ENCODE measurements at regions not wholly inside any gene's neighbourhood (a gene's known extent, or its start where the extent isn't known, plus 50 kb on each side); places are given as distances from the start of the nearest gene placed in this dataset.

- POLR2A ChIA-PET: interaction anchor here (1.0 kb wide), 1 partner anchor 16 kb away, joined by 3 read pairs; no protein-coding TSS in a partner anchor
Observed at GRCh38 chr5:5039918-5040317, 100.2 kb upstream of the ADAMTS16 start.

GRCh38 chr5:5040712-5041111 is 99.4 kb upstream of the ADAMTS16 start:
- no peaks in the 10 kb centered on the region for H3K9me2 ChIP-seq (ENCODE audit: insufficient read depth, low read length)
- ChIA-PET CTCF (ENCODE audit: unreplicated experiment) (no interaction called here), POLR2A (no interaction called here)
- H3K79me2 ChIP-seq (ENCODE audit: insufficient read depth, low read depth, low read length): no peaks in the 10 kb centered on the region
- H3K9me3 ChIP-seq (ENCODE audit: low read length): no peaks in the 10 kb centered on the region
- no peaks in the 10 kb centered on the region for H3K36me3 ChIP-seq (ENCODE audit: insufficient read depth, low read length)
- no peak for DNase-seq (ENCODE audit: low spot score)
- TF ChIP-seq EZH2phosphoT487 (IDR thresholded peaks at IDR 0.05; ENCODE audit: borderline replicate concordance, low read depth, low read length) (no peak), CTCF (conservative IDR thresholded peaks at IDR 0.05; ENCODE audit: low read length) (no peak)
- H3K4me1 ChIP-seq (ENCODE audit: insufficient read depth, low read length, poor library complexity, severe bottlenecking): no peaks in the 10 kb centered on the region
- no peak overlapping the region for H3K27ac ChIP-seq (ENCODE audit: low read depth, low read length, poor library complexity, severe bottlenecking)
- no peaks in the 10 kb centered on the region for H4K20me1 ChIP-seq (ENCODE audit: insufficient read depth, low read length)
- H3K4me3 ChIP-seq (ENCODE audit: low read depth, low read length, poor library complexity, severe bottlenecking): no peak overlapping the region
- intact Hi-C loops (cut with micrococcal nuclease; ENCODE audit: unreplicated experiment): no loop called here
- H2AFZ ChIP-seq (ENCODE audit: low read length): no peak overlapping the region
- no peak overlapping the region for H3K4me2 ChIP-seq (ENCODE audit: low read length)
- BruUV-seq (replicated peaks): no TSS peak

More at GRCh38 chr5:5039918-5040317, 100.2 kb upstream of the ADAMTS16 start:
- TF ChIP-seq CTCF (conservative IDR thresholded peaks at IDR 0.05; ENCODE audit: low read length) (no peak), EZH2phosphoT487 (IDR thresholded peaks at IDR 0.05; ENCODE audit: borderline replicate concordance, low read depth, low read length) (no peak)
- no peaks in the 10 kb centered on the region for H3K9me2 ChIP-seq (ENCODE audit: insufficient read depth, low read length)
- no peaks in the 10 kb centered on the region for H3K79me2 ChIP-seq (ENCODE audit: insufficient read depth, low read depth, low read length)
- H3K27ac ChIP-seq (ENCODE audit: low read depth, low read length, poor library complexity, severe bottlenecking): no peak overlapping the region
- no peak for DNase-seq (ENCODE audit: low spot score)
- H2AFZ ChIP-seq (ENCODE audit: low read length): no peak overlapping the region
- no peak overlapping the region for H3K4me3 ChIP-seq (ENCODE audit: low read depth, low read length, poor library complexity, severe bottlenecking)
- intact Hi-C loops (cut with micrococcal nuclease; ENCODE audit: unreplicated experiment): no loop called here
- H3K36me3 ChIP-seq (ENCODE audit: insufficient read depth, low read length): no peaks in the 10 kb centered on the region
- H3K9me3 ChIP-seq (ENCODE audit: low read length): no peaks in the 10 kb centered on the region
- no TSS peak for BruUV-seq (replicated peaks)
- no peak overlapping the region for H3K4me2 ChIP-seq (ENCODE audit: low read length)
- CTCF ChIA-PET (ENCODE audit: unreplicated experiment): no interaction called here
- H3K4me1 ChIP-seq (ENCODE audit: insufficient read depth, low read length, poor library complexity, severe bottlenecking): no peaks in the 10 kb centered on the region
- no peaks in the 10 kb centered on the region for H4K20me1 ChIP-seq (ENCODE audit: insufficient read depth, low read length)

DNA sequence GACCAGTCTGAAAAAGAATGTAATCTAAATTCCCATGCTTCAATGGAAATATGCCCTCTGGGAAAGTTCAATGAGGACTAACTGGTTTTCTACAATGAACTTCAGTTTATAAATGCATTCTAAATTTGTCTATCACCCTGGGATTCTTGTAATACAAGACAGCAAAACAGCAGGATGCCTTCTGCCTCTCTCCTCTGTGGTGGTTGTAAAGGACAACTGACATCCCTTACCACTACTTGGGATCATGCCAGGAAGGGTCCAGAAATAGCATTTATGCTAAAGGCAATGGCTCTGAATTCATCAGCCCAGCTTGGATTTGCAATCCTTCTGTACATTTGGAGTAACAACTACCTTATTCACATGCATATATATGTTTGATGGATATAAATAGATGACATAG is 97.3 kb upstream of the ADAMTS16 start:
- no peaks in the 10 kb centered on the region for H3K9me3 ChIP-seq (ENCODE audit: low read length)
- CTCF ChIA-PET (ENCODE audit: unreplicated experiment): no interaction called here
- BruUV-seq (replicated peaks): no TSS peak
- H3K4me3 ChIP-seq (ENCODE audit: low read depth, low read length, poor library complexity, severe bottlenecking): no peak overlapping the region
- H2AFZ ChIP-seq (ENCODE audit: low read length): no peak overlapping the region
- no peak for DNase-seq (ENCODE audit: low spot score)
- H3K9me2 ChIP-seq (ENCODE audit: insufficient read depth, low read length): no peaks in the 10 kb centered on the region
- H3K79me2 ChIP-seq (ENCODE audit: insufficient read depth, low read depth, low read length): no peaks in the 10 kb centered on the region
- POLR2A ChIA-PET: interaction anchor here (0.9 kb wide), 1 partner anchor 235 kb away, joined by 4 read pairs; no protein-coding TSS in a partner anchor
- no peaks in the 10 kb centered on the region for H4K20me1 ChIP-seq (ENCODE audit: insufficient read depth, low read length)
- intact Hi-C loops (cut with micrococcal nuclease; ENCODE audit: unreplicated experiment): no loop called here
- no peaks in the 10 kb centered on the region for H3K4me1 ChIP-seq (ENCODE audit: insufficient read depth, low read length, poor library complexity, severe bottlenecking)
- H3K4me2 ChIP-seq (ENCODE audit: low read length): no peak overlapping the region
- H3K27ac ChIP-seq (ENCODE audit: low read depth, low read length, poor library complexity, severe bottlenecking): no peak overlapping the region
- H3K36me3 ChIP-seq (ENCODE audit: insufficient read depth, low read length): no peaks in the 10 kb centered on the region
- TF ChIP-seq CTCF (conservative IDR thresholded peaks at IDR 0.05; ENCODE audit: low read length) (no peak), EZH2phosphoT487 (IDR thresholded peaks at IDR 0.05; ENCODE audit: borderline replicate concordance, low read depth, low read length) (no peak)

Measured in OCI-LY7 (cell line).